Effector memory CD4-positive, alpha-beta T cell (primary cell): ENCODE measurements at regions not wholly inside any gene's neighbourhood (a gene's known extent, or its start where the extent isn't known, plus 50 kb on each side); places are given as distances from the start of the nearest gene placed in this dataset.
"Not testable (repeated sequence)": the region's sequence is repeated elsewhere in the genome, so short reads cannot be mapped to it uniquely, and the experiment has no call there.

Source experiments
- DNase-seq, 3 donors: peaks; one replicate each; pipeline ENCODE4 v3.0.0-alpha.2; 2020
- H3K27ac ChIP-seq: 2 replicates; pipeline ENCODE4 v1.7.0; 2013; ENCODE audit warnings: mild to moderate bottlenecking, low read length, moderate library complexity; ENCODE audit not compliant: insufficient read depth, poor library complexity, severe bottlenecking
- H3K27me3 ChIP-seq: replicated peaks from 2 replicates; pipeline ENCODE4 v1.7.0; 2013; ENCODE audit warnings: mild to moderate bottlenecking, low read length; ENCODE audit not compliant: insufficient read depth, control insufficient read depth, poor library complexity, severe bottlenecking
- H3K36me3 ChIP-seq: 2 replicates; pipeline ENCODE4 v1.7.0; 2013; ENCODE audit warnings: mild to moderate bottlenecking, low read length, moderate library complexity; ENCODE audit not compliant: control insufficient read depth, insufficient read depth
- H3K4me1 ChIP-seq: 2 replicates; pipeline ENCODE4 v1.7.0; 2013; ENCODE audit warnings: low read length, mild to moderate bottlenecking; ENCODE audit not compliant: control insufficient read depth, insufficient read depth, poor library complexity, severe bottlenecking
- H3K4me3 ChIP-seq: 2 replicates; pipeline ENCODE4 v1.7.0; 2013; ENCODE audit warnings: low read length, low read depth, mild to moderate bottlenecking; ENCODE audit not compliant: insufficient read depth, poor library complexity, severe bottlenecking
- H3K9me3 ChIP-seq: 2 replicates; pipeline ENCODE4 v1.7.0; 2013; ENCODE audit warnings: mild to moderate bottlenecking, low read length, moderate library complexity; ENCODE audit not compliant: control insufficient read depth

DNA sequence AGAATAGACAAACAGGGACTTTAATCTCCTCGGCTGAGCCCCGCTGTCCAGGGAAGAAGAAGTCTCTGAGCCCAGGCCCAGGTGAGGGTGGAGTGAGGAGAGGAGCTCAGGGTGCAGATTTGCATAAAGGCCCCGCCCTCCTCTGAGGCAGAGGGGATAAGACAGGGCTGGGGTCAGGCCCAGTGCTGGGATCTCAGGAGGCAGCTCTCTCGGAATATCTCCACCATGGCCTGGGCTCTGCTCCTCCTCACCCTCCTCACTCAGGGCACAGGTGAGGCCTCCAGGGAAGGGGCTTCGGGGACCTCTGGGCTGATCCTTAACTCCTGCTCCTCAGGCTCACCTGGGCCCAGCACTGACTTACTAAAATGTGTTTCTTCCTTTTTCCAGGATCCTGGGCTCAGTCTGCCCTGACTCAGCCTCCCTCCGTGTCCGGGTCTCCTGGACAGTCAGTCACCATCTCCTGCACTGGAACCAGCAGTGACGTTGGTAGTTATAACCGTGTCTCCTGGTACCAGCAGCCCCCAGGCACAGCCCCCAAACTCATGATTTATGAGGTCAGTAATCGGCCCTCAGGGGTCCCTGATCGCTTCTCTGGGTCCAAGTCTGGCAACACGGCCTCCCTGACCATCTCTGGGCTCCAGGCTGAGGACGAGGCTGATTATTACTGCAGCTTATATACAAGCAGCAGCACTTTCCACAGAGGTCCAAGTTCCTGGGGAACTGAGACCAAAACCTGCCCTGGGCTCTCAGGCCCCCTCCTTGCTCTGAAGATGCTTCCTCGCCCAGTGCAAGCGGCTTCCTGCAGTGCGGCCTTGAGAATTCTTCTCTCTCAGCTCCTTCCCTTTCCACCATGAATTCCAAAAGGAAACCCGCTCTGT is 90.2 kb downstream of the GGTLC2 start:
- H3K36me3 ChIP-seq, H3K4me1 ChIP-seq, H3K27me3 ChIP-seq, H3K27ac ChIP-seq, H3K9me3 ChIP-seq, DNase-seq, H3K4me3 ChIP-seq: not testable (repeated sequence)

DNA sequence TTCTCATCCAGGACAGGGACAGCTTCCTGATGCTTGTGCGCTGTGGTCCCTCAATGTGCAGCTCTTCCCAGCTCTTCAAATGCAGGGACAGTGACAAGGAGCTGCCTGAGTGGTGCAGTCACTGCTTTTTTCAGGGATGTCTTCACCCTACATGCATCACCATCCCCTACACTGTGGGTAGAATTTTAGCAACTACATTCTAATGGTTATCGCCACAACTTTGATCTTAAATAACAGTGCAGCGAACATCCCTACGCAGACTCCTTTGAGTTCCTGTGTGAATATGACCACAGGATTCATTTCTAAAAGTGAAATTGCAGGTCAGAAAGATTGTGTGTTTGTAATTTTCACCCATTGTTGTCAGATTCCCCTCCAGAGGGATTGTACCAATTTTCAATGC is 90.9 kb downstream of the GGTLC2 start:
- H3K36me3 ChIP-seq, H3K27me3 ChIP-seq, H3K4me1 ChIP-seq, H3K9me3 ChIP-seq, DNase-seq, H3K27ac ChIP-seq, H3K4me3 ChIP-seq: not testable (repeated sequence)

DNA sequence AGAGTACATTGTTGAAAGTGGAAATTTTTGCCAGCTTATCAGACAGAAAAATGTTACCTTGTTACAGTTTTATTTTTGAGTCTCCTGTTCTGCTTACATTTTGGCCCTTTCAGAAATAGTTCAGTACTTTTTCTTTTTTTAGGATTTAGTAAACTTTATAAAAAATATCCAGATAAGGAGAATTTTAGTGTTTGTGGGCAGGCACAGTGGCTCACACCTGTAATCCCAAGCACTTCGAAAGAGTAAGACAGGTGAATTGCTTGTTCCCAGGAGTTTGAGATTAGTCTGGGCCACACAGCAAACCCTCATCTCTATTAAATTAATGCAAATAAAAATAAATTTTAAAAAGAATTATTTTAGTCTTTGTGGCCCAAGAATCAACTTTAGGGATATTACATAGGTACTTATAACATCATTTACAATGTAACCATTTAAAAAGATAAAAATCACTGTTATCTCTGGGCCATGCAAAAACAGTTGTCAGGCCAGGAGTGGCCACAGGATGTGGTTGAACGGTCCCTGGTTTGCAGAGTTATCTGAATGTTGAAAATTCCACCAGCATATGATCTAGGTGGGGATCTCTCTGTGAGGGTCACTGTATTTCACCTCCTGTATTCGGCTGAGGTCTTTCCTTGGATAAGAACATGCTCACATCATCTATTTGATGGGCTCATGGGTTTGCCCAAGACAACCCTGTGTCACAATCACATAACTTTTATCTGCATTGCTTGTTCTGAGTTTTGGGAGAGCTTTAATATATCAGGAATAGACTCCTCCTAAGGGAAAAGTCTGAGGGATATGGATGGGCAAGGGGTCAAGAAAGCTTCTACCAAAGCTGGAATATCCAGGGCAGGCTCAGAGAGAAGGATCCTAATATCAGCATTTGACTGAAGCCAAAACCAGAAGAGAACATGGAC is 91.5 kb downstream of the GGTLC2 start:
- Histone ChIP-seq H3K36me3 (no peaks in the 10 kb centered on the region), H3K9me3 (no peaks in the 10 kb centered on the region), H3K27ac (no peak overlapping the region), H3K4me1 (no peaks in the 10 kb centered on the region), H3K27me3 (no peaks in the 10 kb centered on the region), H3K4me3 (no peak overlapping the region)
- no peak for DNase-seq

DNA sequence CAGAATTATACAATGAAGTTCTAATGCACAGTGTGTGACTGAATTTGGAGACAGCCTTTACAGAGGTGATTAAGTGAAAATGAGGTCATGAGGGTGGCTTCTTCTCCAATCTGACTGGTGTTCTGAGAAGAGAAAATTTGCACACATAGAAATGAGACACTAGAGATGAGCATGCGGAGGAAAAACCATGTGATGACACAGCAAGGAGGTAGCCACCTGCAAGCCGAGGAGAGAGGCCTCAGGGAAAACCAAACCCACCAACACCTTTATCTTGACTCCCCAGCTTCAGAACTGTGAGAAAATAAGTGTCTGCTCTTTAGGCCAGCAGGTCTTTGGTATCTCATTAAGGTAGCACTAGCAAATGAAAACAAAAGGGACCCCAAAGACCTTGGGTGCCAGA is 93.2 kb downstream of the GGTLC2 start:
- H3K4me3 ChIP-seq = no peak overlapping the region
- H3K27ac ChIP-seq = no peak overlapping the region
- no peak for DNase-seq
- no peaks in the 10 kb centered on the region for H3K9me3 ChIP-seq
- H3K27me3 ChIP-seq = no peaks in the 10 kb centered on the region
- H3K4me1 ChIP-seq = no peaks in the 10 kb centered on the region
- no peaks in the 10 kb centered on the region for H3K36me3 ChIP-seq

DNA sequence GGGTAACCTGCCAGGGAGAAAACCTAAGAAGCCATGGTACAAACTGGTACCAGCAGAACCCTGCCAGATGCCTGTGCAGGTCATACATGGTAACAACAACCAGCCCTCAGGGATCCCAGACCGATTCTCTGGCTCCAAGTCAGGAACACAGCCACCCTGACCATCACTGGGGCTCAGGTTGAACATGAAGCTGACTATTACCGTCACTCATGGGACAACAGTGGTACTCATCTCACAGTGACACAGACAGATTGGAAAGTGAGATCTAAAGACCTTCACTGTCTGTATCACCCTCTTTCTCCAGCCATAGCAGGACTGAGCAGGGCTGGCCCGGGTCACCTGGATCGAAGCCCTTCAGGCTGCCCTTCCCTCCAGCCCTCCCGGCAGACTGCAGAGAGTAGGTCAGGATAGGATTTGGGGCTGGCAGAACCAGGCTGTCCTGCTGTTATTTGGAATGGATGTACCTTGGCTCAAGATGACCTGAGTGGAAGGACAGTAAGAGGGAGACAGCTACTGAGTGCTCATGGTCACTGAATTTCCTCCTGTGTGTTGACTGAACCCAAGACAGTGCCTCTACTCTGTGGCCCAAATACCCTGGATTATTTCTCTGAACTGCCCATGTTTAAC is 94.7 kb downstream of the GGTLC2 start:
- no peak overlapping the region for H3K4me3 ChIP-seq
- no peaks in the 10 kb centered on the region for H3K36me3 ChIP-seq
- no peak for DNase-seq
- H3K9me3 ChIP-seq = no peaks in the 10 kb centered on the region
- H3K27ac ChIP-seq = no peak overlapping the region
- H3K27me3 ChIP-seq = no peaks in the 10 kb centered on the region
- no peaks in the 10 kb centered on the region for H3K4me1 ChIP-seq

DNA sequence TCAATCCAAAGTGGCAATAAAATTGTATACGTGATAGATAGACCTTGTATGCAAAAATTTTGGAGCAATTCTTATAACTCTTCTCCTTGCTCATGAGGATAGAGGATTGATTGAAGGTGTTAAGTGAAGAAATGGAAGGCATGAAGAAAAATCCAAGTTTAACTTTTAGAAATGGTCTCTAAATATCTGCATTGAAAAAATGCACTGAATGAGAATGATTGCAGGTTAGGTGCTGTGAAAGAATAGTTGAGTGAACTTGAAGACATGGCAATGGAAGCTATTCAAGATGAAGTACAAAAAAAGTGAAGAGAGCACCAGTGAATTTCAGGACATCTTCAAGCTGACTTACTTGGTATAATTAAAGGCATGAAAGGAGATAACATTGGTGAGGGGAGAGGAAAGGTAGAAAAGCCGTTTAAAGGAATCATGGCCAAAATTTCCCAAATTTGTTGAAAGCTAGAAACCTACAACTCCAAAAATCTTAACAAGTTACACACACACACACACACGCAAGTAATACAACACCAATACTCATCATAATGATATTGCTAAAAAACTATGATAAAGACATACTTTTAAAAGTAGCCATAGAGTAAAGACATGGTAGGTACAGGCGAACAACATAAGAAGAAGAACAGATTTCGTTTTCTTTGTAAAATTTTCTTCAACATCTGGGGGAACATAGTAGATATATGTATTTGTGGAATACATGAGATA is 96.3 kb downstream of the GGTLC2 start:
- Histone ChIP-seq H3K36me3 (no peaks in the 10 kb centered on the region), H3K27ac (no peak overlapping the region), H3K4me1 (no peaks in the 10 kb centered on the region), H3K27me3 (no peaks in the 10 kb centered on the region), H3K9me3 (no peaks in the 10 kb centered on the region), H3K4me3 (no peak overlapping the region)
- no peak for DNase-seq

DNA sequence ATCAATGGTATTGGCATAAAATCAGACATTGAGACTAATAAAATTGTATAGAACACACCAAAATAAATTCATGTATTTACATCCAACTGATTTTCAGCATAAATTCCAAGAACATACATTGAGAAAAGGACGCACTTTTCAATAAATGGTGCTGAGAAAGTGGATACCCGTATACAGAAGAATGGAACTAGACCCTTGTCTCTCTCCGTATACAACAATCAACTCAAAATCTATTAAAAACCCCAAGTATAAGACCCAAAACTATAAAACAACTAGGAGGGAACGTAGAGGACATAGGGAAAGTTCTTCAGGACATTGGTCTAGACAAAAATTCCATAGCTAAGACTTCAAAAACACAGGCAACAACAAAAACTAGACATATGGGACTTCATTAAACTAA is 97.4 kb downstream of the GGTLC2 start:
- Histone ChIP-seq H3K36me3 (no peaks in the 10 kb centered on the region), H3K4me1 (no peaks in the 10 kb centered on the region), H3K9me3 (no peaks in the 10 kb centered on the region), H3K27me3 (no peaks in the 10 kb centered on the region), H3K27ac (no peak overlapping the region), H3K4me3 (no peak overlapping the region)
- DNase-seq = no peak

DNA sequence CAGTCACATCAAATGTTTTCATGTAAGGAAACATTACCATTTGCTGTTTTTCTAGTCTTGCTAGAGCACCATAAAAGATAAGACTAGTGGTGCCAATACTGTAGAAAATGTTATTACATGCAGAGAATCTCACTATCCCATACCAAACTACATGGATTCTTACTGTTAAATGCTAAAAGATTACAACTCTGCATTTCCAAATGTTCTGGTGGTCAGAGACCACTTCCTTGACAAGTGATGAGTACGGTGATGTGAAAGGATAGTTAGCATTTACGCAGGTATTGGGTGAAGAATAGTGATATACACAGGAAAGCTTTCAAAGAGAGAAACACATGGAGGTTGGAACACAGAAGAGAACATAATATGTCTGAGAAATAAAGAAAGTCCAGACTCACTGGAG is 98.2 kb downstream of the GGTLC2 start:
- Histone ChIP-seq H3K4me1 (no peaks in the 10 kb centered on the region), H3K27ac (no peak overlapping the region), H3K36me3 (no peaks in the 10 kb centered on the region), H3K27me3 (no peaks in the 10 kb centered on the region), H3K4me3 (no peak overlapping the region), H3K9me3 (no peaks in the 10 kb centered on the region)
- DNase-seq = no peak

DNA sequence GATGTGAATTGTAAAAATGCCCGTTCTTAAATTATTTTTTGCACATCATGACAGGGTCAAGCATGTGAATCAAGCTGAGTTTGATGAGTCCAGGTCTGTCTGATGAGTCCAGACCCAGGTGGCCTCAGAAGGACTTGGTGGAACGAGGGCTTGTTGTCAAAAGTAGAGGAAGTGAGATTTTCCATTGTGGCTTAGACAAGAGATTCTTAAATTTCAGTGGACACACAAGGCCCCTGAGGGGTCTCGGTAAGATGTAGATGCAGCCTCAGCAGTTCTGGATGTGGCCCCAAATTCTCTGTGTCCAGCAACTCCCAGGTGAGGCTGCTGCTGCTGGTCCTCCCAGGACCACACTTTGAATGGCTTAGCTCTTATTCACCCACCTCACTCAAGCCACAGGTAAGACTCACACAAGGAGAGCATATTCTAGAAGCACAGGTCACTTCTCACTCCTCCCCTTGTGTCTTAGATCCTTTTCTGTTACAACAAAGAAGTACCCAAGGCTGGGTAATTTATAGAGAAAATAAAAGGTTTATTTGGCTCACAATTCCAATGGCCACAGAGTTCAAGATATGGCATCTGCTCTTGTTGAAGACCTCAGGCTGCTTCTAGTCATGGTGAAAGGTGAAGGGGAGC is 98.8 kb downstream of the GGTLC2 start:
- Histone ChIP-seq H3K36me3 (no peaks in the 10 kb centered on the region), H3K4me3 (no peak overlapping the region), H3K27ac (no peak overlapping the region), H3K9me3 (no peaks in the 10 kb centered on the region), H3K27me3 (no peaks in the 10 kb centered on the region), H3K4me1 (no peaks in the 10 kb centered on the region)
- DNase-seq = no peak
